ENCODE measurements at regions not wholly inside any gene's neighbourhood (a gene's known extent, or its start where the extent isn't known, plus 50 kb on each side); places are given as distances from the start of the nearest gene placed in this dataset.

- ChIA-PET POLR2A (no interaction called here), CTCF (ENCODE audit: low intra/inter-chr PET ratio, low total read pairs) (no interaction called here)
- intact Hi-C loops (cut with micrococcal nuclease; ENCODE audit: unreplicated experiment) (no loop called here), in situ Hi-C loops (cut with HindIII; ENCODE audit: extremely low pct_ligation_motif_present, low pct_unique_long_range_greater_than_20kb) (no loop called here)
- Histone ChIP-seq H3K27me3 (ENCODE audit: control insufficient read depth in 1 of 2, insufficient read depth in 2 of 2, low read length in 2 of 2) (no peaks in the 10 kb centered on the region), H3K27ac (ENCODE audit: extremely low read length, insufficient read depth, low read length) (no peak overlapping the region), H3K4me1 (ENCODE audit: insufficient read depth, low read length) (peaks cover 1% of the 10 kb centered on the region), H3K36me3 (replicated peaks in 1 of 2; ENCODE audit: control insufficient read depth in 1 of 2, insufficient read depth in 2 of 2, low read length in 2 of 2) (no peaks in the 10 kb centered on the region), H3K4me2 (ENCODE audit: low read depth, low read length) (no peak overlapping the region), H3K79me2 (ENCODE audit: insufficient read depth, low read length) (no peaks in the 10 kb centered on the region), H2AFZ (ENCODE audit: low read length) (no peak overlapping the region), H3K9ac (ENCODE audit: insufficient read depth, low read depth, low read length) (no peak overlapping the region), H3K9me3 (ENCODE audit: low read length) (no peaks in the 10 kb centered on the region), H3K4me3 (replicated peaks in 1 of 3; ENCODE audit: insufficient read depth in 1 of 3, low read depth in 2 of 3, low read length in 3 of 3) (no peak overlapping the region), H4K20me1 (ENCODE audit: insufficient read depth, low read length) (no peaks in the 10 kb centered on the region)
- WGBS (ENCODE audit: low lambda C conversion rate) = 91% methylated on average over 18 of the region's 18 CpGs
- no TSS peak for BruUV-seq (replicated peaks)
- no peak for FAIRE-seq
- ATAC-seq = no peak
- DNase-seq (ENCODE audit: low spot score) = no peak
- TF ChIP-seq ZNF816 (CRISPR knock-in tag; IDR thresholded peaks at IDR 0.05; ENCODE audit: borderline replicate concordance) (no peak), SUZ12 (IDR thresholded peaks at IDR 0.05; ENCODE audit: low read depth, low read length) (no peak), ZNF274 (CRISPR knock-in tag; IDR thresholded peaks at IDR 0.05) (no peak), RARG (CRISPR knock-in tag; IDR thresholded peaks at IDR 0.05; ENCODE audit: low read depth) (no peak), NR2F6 (IDR thresholded peaks at IDR 0.05) (no peak), NR2F6 (CRISPR knock-in tag; IDR thresholded peaks at IDR 0.05) (no peak), ZNF383 (CRISPR knock-in tag; IDR thresholded peaks at IDR 0.05; ENCODE audit: borderline replicate concordance) (no peak), MXD3 (CRISPR knock-in tag; IDR thresholded peaks at IDR 0.05) (no peak), MXD4 (CRISPR knock-in tag; IDR thresholded peaks at IDR 0.05) (no peak), CBX5 (CRISPR knock-in tag; IDR thresholded peaks at IDR 0.05; ENCODE audit: borderline replicate concordance) (no peak), GTF2F1 (IDR thresholded peaks at IDR 0.05; ENCODE audit: low read length) (no peak), SIX1 (CRISPR knock-in tag; IDR thresholded peaks at IDR 0.05; ENCODE audit: borderline replicate concordance) (no peak), ZNF746 (CRISPR knock-in tag; IDR thresholded peaks at IDR 0.05) (no peak), ZNF207 (IDR thresholded peaks at IDR 0.05; ENCODE audit: borderline replicate concordance) (no peak), ZNF317 (CRISPR knock-in tag; IDR thresholded peaks at IDR 0.05) (no peak), ZFP1 (CRISPR knock-in tag; IDR thresholded peaks at IDR 0.05) (no peak), ZNF83 (CRISPR knock-in tag; IDR thresholded peaks at IDR 0.05; ENCODE audit: borderline replicate concordance) (no peak), ZBTB3 (CRISPR knock-in tag; IDR thresholded peaks at IDR 0.05; ENCODE audit: borderline replicate concordance, low read depth) (no peak)
- TF ChIP-seq, protein P1, sequence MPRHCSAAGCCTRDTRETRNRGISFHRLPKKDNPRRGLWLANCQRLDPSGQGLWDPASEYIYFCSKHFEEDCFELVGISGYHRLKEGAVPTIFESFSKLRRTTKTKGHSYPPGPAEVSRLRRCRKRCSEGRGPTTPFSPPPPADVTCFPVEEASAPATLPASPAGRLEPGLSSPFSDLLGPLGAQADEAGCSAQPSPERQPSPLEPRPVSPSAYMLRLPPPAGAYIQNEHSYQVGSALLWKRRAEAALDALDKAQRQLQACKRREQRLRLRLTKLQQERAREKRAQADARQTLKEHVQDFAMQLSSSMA (CRISPR knock-in tag; IDR thresholded peaks at IDR 0.05) = no peak
- TF ChIP-seq, protein P2, sequence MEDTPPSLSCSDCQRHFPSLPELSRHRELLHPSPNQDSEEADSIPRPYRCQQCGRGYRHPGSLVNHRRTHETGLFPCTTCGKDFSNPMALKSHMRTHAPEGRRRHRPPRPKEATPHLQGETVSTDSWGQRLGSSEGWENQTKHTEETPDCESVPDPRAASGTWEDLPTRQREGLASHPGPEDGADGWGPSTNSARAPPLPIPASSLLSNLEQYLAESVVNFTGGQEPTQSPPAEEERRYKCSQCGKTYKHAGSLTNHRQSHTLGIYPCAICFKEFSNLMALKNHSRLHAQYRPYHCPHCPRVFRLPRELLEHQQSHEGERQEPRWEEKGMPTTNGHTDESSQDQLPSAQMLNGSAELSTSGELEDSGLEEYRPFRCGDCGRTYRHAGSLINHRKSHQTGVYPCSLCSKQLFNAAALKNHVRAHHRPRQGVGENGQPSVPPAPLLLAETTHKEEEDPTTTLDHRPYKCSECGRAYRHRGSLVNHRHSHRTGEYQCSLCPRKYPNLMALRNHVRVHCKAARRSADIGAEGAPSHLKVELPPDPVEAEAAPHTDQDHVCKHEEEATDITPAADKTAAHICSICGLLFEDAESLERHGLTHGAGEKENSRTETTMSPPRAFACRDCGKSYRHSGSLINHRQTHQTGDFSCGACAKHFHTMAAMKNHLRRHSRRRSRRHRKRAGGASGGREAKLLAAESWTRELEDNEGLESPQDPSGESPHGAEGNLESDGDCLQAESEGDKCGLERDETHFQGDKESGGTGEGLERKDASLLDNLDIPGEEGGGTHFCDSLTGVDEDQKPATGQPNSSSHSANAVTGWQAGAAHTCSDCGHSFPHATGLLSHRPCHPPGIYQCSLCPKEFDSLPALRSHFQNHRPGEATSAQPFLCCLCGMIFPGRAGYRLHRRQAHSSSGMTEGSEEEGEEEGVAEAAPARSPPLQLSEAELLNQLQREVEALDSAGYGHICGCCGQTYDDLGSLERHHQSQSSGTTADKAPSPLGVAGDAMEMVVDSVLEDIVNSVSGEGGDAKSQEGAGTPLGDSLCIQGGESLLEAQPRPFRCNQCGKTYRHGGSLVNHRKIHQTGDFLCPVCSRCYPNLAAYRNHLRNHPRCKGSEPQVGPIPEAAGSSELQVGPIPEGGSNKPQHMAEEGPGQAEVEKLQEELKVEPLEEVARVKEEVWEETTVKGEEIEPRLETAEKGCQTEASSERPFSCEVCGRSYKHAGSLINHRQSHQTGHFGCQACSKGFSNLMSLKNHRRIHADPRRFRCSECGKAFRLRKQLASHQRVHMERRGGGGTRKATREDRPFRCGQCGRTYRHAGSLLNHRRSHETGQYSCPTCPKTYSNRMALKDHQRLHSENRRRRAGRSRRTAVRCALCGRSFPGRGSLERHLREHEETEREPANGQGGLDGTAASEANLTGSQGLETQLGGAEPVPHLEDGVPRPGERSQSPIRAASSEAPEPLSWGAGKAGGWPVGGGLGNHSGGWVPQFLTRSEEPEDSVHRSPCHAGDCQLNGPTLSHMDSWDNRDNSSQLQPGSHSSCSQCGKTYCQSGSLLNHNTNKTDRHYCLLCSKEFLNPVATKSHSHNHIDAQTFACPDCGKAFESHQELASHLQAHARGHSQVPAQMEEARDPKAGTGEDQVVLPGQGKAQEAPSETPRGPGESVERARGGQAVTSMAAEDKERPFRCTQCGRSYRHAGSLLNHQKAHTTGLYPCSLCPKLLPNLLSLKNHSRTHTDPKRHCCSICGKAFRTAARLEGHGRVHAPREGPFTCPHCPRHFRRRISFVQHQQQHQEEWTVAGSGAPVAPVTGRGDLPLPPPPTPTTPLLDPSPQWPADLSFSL (CRISPR knock-in tag; IDR thresholded peaks at IDR 0.05) = no peak
These were observed 197.2 kb downstream of the SEMA6A start for GRCh38 chr5:116377276-116378006.
